ENCODE measurements at regions not wholly inside any gene's neighbourhood (a gene's known extent, or its start where the extent isn't known, plus 50 kb on each side); places are given as distances from the start of the nearest gene placed in this dataset.

DNA sequence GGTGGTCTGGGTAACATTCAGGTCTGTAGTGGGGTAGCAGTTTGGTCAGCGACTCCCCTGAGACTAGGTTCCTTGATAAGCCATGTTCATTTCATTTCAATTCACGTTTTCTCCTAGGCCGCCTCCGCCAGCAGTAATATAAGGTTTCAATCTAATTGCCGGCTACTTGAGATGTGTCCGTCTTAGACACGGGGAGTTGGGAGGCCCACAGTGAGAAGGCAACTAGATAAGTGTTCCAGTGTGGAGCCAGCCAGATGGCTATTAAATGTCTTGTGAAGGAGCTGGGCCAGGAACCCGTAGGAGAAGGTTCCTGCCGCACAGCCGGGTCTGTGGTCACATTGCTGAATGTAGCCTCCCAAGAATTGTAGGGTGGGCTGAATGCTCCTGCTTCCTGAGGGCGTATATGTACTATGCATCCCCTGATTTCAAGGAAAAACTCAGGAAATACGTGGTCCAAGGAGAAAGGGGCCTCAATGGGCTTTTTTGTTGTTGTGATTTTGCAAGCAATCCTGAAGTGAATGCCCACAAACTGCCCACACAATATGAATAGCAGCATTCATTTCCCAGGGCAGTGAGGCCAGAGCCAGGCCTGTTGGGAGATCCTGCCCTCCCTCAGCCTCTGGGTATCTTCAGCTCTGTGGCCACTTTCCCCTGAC lies 220.6 kb upstream of the RPL34 start:
- TF ChIP-seq, protein P1, sequence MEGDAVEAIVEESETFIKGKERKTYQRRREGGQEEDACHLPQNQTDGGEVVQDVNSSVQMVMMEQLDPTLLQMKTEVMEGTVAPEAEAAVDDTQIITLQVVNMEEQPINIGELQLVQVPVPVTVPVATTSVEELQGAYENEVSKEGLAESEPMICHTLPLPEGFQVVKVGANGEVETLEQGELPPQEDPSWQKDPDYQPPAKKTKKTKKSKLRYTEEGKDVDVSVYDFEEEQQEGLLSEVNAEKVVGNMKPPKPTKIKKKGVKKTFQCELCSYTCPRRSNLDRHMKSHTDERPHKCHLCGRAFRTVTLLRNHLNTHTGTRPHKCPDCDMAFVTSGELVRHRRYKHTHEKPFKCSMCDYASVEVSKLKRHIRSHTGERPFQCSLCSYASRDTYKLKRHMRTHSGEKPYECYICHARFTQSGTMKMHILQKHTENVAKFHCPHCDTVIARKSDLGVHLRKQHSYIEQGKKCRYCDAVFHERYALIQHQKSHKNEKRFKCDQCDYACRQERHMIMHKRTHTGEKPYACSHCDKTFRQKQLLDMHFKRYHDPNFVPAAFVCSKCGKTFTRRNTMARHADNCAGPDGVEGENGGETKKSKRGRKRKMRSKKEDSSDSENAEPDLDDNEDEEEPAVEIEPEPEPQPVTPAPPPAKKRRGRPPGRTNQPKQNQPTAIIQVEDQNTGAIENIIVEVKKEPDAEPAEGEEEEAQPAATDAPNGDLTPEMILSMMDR (IDR thresholded peaks at IDR 0.05; ENCODE audit: control insufficient read depth, extremely low read depth, insufficient read depth) = no peak
- no peak for DNase-seq (ENCODE audit: low read depth)
- no peak overlapping the region for H3K4me3 ChIP-seq (ENCODE audit: low read depth, low read length)

DNA sequence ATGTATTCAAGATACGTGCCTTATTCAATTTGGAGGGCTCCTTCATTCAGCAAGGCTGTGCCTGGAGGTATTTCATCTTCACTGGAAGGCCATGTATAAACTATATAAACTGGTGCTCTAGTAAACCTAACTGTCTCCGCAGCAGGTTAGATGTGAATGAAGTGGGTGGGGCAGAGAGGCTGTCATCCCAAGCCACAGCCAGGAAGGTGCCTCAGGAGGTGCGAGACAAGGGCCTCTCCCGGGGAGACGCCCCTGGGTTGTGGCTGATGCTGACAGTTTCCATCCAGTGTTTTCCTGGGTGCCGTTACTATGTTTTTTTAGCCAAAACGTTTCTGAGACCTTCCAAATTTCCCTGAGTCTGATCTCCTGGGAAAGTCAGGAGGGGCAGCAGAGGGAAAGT lies 221.5 kb upstream of the RPL34 start:
- DNase-seq (ENCODE audit: low read depth) = no peak
- TF ChIP-seq, protein P1 (IDR thresholded peaks at IDR 0.05; ENCODE audit: control insufficient read depth, extremely low read depth, insufficient read depth) = no peak
- H3K4me3 ChIP-seq (ENCODE audit: low read depth, low read length) = no peak overlapping the region

DNA sequence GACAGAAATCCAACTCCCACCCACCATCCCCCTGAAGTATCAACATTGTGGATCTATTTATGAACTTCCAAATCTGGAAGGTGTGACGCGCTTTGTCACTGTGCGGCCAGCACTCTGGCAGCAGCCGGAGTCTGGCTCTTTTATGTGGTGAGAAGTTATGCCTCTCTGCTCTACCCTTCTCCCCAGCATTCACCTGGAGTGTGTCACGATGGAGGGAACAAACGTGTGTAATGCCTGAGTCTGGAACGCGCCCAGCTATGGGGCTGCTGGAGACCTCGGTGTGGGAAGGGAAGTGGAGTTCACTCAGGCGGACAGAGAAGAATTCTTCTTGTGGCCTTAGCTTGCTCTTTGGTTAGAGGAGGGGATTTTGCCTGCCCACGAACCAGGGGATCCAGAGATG lies 222.1 kb upstream of the RPL34 start:
- no peak for DNase-seq (ENCODE audit: low read depth)
- no peak overlapping the region for H3K4me3 ChIP-seq (ENCODE audit: low read depth, low read length)
- TF ChIP-seq, protein P1 (IDR thresholded peaks at IDR 0.05; ENCODE audit: control insufficient read depth, extremely low read depth, insufficient read depth) = no peak

DNA sequence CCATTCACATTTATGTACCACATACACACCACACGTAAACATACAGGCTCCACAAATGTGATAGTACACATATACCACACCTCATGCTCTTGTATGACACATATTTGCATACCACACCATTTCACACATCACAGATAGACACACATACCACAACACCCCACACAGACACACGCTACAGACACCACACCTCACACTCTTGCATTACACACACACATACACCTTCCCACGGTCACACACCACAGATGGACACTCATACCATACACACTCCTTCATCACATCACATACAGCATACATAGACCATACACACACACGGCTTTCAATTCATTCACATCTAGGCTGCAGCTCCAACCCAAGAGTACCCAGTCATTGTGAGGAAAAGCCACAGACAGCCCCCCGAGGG lies 222.5 kb upstream of the RPL34 start:
- TF ChIP-seq, protein P1 (IDR thresholded peaks at IDR 0.05; ENCODE audit: control insufficient read depth, extremely low read depth, insufficient read depth) = no peak
- no peak overlapping the region for H3K4me3 ChIP-seq (ENCODE audit: low read depth, low read length)

DNA sequence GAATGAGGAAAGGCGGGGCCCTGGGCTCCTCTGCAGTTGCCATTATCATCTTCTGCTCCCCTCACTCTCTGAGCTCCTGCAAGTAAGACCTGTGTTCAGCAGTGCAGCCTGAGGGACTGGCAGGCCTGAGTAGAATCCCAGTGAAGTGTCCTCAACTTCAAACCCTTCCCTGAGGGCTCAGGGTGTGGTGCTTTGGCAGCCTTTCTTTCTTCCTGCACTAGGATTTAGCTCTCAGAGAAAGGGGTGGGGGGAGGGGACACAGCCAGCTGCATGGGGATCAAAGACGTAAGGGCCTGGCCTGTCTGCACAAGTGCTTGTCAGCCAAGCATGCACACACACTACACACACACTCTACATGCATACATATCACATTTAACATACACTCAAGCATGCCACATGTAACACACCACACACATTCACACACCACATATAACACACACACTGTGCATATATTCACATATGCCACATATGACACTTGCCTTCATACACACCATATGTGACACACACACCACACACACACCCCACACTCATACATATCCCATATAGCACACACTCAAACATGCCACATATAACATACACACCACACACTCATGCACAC lies 223.4 kb upstream of the RPL34 start:
- TF ChIP-seq, protein P1 (IDR thresholded peaks at IDR 0.05; ENCODE audit: control insufficient read depth, extremely low read depth, insufficient read depth) = no peak
- DNase-seq (ENCODE audit: low read depth) = no peak
- H3K4me3 ChIP-seq (ENCODE audit: low read depth, low read length) = no peak overlapping the region

More for the DNA sequence above, 222.5 kb upstream of the RPL34 start:
- no peak for DNase-seq (ENCODE audit: low read depth)

DNA sequence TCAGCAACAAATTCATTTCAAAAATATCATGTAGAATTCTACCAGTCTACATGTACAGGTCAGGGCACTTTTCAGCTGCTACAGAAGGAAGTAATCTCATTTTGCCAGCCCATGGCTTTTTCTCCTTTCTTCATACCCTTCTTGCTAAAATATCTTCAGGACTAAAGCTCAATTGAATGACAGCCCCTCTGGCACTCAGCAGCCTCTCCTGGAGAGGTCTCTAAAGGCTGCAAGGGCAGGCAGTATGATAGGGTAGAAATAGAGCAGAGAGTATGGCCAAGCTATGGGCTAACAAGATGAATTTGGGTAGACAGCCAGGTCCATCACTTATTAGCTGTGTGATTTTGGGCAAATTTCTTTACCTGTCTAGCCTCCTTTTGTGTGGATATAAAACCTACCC lies 224.6 kb upstream of the RPL34 start:
- TF ChIP-seq, protein P1 (IDR thresholded peaks at IDR 0.05; ENCODE audit: control insufficient read depth, extremely low read depth, insufficient read depth) = no peak
- no peak for DNase-seq (ENCODE audit: low read depth)

More for the DNA sequence above, 224.6 kb upstream of the RPL34 start:
- no peak overlapping the region for H3K4me3 ChIP-seq (ENCODE audit: low read depth, low read length)

All from LNCaP clone FGC (cell line).